HG02798 (cell line): ENCODE measurements at regions not wholly inside any gene's neighbourhood (a gene's known extent, or its start where the extent isn't known, plus 50 kb on each side); places are given as distances from the start of the nearest gene placed in this dataset.
"Not testable (repeated sequence)": the region's sequence is repeated elsewhere in the genome, so short reads cannot be mapped to it uniquely, and the experiment has no call there.

Experiments used
- ATAC-seq: cut with Tn5 transposase; IDR thresholded peaks from one replicate; pipeline ENCODE4 v1.9.1; 2021; ENCODE audit warnings: mild to moderate bottlenecking; ENCODE audit not compliant: unreplicated experiment, poor library complexity

DNA sequence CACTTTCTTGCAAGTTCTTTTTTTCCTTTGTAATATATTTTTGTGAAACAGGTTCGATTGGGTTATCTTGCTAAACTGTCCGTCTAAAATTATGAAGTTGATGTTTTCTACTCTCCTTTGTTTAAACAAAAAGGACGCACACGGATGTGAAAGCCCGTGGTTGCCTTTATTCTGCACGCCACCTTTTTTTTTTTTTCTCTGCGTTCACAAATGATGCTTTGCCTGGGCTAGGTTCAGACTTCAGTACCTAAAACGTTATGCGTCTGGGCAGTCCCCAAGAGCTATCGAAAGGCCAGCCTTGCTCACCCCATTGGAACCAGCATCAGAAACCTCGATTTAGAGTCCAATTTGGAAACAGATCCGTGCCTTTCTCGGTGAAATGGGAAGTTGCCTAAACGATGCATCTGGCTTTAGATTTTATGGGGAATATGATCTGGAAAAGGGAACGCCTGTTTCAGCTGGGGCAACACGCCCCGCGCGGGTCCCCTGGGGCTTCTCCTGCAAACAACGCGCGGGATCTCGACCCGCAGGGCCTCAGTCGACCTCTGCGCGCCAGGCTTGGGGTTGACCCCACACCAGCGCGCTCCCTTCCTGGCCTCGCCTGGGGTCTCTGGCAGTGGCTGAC lies 113.9 kb downstream of the KCNRG start:
- no peak for ATAC-seq

DNA sequence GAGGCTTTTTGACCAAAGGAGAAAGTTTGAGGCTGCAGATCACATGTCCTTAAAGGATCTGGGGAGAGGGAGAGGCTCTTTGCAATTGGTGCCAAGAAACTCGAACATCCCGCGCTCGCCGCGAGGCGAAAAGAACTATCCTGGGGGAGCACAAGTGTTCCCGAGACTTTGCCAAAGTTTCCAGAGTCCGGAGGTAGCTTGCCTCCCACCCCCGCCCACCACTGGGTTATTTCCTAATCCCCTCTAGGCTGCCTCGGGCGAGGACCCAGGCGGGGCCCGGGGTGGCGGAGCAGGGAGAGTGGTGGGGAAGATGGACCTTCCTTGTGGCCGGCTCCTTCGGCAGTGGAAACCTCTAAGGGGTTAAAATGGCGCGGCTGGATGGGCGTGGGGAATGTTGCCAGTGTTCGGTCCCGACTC lies 114.5 kb downstream of the KCNRG start:
- ATAC-seq: no peak

DNA sequence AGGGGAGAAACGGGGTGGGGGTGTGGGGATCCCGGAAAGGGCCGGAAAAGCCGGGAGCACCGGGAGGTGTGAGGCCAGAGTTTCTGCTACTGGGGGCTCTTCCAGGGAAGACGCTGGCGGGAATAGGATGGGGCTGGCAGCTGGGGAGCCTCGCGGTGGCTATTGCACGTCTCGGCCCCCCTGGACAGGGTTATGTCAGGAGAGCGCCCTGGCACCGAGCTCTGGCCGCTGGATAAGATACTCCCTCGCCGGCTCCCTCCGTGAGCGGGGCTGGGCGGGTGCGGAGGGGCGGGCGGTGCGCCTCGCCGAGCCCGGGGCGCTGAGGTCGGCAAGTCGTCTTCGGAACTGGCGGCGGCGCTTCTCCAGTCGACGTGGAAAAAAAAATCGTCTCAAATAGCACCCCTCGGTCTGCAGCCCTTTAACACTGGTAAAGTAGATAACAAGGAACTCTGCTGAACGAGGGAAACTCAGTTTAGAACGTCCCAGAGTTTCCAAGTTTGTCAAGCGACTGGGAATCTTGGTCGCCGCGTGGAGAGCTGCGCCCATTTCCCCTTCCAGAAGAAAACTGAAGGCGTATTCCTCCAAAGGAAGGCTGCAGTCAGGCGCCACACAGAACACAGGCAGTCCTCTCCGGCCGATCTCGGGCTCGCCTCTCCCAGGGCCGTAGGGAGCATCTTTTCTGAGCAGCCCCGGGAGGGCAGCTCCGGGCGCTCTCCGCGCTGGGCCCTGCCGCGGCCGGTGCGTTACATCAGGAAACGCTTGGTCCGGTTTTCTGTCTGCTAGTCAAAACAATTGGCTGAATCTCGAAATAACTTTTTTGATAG lies 115.1 kb downstream of the KCNRG start:
- ATAC-seq: no peak

DNA sequence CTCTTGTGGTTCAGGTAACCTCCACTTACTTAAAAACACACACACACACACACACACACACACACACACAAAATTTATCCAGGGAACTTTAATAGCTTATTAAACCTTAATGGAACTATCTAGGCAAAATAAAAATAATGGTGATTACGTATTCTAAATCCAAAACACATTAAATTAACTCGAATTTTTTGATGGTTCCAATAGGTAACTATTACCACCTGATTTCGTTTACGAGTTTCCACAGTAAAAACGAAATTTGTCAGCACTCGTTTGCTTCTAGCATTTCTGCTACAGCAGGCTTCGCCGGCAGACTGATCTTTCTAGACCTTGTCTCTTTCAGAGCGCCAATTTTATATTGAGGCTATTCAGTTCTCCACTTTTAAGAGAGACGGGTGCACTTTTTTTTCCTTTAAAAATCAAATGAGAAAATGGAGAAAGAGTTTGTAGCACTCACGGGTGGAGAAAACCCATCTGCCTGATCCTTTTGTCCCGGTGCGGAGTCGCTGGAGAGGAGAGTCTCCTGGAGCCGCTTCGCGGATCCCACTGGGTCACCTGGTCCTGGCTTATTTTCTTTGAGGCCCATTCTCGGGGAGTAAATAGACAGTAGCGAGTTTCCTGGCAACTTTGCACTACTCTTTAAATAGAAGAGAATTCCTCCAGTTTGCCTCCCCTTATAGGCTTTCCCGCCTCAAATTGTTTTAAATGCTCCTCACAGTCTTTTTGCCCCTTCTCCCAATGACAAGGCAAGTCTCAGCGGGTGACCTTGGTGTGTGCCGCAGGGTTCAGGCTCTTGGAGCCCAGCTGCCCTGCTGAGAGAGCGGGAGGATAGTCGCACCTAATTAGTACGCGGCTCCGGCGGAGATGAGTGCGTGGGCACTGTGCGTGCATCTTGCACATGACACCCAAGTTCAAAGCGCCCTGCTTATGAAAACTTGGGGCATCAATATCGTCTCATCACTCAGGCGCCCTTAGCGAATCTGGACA lies 117.0 kb downstream of the KCNRG start:
- no peak for ATAC-seq

DNA sequence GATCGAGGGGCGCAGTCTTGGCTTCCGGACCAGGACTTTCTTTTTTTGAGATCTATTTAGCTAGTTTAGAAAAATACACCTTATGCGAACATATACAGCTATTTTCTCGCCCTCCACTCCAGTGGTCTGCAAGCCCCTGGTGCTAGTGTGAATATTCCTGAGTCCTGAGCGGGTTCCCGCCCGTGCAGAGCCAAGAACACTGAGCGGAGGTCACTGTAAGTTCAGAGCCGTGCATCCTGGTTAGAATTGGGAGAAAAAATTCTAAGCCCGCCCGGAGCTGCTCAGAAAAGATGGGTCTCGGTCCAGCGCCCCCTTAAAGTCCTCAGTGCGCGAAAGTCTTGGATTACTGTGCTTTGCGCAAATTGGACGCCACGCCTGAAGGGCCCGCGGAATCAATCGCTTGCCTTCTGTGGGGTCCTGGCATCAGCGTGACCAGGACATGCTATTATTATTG lies 117.7 kb downstream of the KCNRG start:
- no peak for ATAC-seq

DNA sequence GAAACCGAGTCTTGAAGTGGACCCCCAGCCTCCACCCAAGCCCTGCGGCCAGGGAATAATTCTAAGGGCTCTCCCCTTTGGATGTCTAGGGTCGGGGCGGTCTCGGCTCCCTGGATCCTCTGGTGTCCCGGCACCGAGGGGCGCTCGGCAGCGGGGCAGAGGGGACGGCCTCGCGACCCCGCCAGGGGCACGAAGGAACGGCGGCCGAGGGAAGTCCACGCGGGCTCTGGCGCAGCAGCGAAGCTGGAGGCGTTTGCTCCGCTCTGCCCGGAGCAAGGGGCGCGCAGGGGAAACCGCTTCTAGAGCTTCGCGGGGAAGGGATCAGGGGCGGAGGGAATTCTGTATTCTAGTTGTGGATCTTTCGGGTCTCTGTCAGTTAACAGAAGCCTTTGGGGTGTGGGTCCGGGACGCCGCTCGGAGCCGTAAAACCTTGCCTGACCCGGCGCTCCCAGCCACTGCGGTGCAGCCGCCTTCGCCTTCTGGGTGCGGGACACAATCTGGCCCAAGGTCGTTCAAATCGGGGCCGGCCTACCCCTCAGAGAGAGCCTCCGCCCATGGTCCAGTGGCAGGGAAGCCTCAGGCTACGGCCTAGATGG lies 118.2 kb downstream of the KCNRG start:
- ATAC-seq: no peak

DNA sequence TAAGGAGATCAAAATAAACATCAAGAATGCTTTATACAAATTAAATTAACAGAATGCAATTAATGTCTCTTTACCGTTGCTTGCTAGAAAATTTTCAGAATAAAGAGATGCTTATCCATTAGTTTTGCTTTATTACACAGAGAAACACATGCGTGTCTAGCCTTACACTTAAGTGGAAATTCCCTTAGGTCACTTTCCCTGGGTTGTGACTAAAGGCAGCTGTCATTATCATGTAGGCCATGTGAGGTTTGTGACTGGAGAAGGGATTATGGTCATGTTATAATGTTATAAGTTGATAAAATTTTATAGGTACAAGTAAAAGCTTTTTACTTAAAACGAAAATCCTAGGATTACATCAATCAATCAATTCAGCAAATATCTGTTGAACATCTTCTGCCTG lies 121.0 kb downstream of the KCNRG start:
- no peak for ATAC-seq

DNA sequence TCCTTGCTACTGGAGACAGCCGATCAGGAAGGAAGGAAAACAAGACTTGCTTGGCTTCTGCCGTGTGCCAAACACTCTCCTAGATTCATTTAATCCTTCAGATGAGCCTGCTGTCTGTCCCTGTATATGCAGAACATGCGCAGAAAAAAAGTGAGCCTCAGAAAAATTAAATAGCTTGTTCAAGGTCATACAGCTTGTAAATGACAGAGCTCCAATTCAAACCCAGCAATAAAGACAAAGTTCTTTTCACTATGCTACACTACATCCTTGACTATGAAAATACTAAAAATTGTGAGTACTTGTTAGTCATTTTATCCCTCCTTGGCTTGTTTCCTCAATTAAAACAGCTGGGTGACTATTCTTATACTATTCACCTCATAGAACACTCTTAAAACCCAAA lies 121.4 kb downstream of the KCNRG start:
- no peak for ATAC-seq

DNA sequence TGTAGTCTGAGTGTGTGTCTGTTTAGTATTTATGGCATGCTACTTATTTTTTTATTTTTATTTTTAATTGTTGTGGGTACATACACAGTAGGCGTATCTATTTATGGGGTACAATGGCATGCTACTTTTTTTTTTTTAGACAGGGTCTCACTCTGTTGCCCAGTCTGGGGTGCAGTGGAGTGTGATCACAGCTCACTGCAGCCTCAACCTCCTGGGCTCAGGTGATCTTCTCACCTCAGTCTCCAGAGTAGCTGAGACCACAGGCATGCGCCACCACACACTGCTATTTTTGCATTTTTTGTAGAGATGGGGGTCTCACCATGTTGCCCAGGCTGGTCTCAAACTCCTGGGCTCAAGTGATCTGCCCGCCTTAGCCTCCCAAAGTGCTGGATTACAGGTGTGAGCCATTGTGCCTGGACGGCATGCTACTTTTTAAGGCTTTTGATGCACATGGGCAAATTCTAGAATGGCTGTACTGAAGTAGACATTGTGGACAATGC lies 124.2 kb downstream of the KCNRG start:
- ATAC-seq: not testable (repeated sequence)

DNA sequence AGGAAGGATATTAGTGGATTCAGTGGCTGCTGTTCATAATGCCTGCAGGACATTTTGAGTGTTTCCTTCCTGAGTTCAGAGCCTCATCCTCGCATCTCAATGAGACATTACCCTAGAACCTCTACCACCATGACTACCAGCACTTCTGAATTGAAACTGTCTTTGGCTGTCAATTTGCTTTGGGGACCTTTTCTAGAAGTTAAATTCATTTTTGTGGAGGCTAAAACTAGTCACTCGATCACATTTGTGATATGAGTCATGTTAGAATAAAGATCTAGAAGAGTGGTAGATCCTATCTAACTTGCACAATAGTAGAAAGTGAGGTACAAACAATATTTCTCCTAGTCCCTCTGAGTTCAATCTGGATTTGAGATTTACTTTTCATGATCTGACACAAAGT lies 124.9 kb downstream of the KCNRG start:
- no peak for ATAC-seq

DNA sequence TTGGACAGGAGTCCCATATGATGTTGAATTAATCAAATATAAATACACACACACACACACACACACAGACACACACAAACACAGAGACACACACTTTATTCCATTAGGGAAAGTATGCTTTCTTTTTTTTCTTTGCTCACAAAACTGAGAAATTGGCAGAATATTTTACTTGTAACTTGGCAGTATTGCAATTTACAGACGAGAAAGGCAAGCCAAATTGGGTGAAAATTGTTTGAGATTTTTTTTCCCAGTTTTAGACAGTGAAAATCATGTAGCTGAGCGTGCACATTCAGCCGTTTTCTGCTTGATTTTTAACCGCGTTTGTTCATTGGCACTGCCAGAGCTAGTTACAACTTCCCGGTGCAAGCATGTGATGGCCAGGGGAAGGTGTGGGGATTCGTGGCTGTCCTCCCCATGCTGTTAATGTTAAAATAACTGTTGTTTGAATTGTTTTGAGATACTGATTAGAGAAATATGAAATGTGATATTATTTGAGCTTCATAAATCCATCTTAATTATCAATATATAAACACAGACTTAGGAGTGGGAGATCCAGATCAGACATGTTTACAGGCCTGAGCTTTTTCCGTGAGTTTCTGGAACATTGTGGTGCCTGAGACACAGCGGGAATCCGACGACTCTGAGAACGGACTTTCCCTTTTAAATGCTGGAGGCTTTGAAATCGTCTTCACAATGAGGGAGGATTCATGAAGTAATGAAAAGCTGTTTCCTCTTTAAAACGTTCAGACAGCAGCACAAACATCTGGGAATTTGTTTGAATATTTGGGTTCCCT lies 125.5 kb downstream of the KCNRG start:
- ATAC-seq: no peak

DNA sequence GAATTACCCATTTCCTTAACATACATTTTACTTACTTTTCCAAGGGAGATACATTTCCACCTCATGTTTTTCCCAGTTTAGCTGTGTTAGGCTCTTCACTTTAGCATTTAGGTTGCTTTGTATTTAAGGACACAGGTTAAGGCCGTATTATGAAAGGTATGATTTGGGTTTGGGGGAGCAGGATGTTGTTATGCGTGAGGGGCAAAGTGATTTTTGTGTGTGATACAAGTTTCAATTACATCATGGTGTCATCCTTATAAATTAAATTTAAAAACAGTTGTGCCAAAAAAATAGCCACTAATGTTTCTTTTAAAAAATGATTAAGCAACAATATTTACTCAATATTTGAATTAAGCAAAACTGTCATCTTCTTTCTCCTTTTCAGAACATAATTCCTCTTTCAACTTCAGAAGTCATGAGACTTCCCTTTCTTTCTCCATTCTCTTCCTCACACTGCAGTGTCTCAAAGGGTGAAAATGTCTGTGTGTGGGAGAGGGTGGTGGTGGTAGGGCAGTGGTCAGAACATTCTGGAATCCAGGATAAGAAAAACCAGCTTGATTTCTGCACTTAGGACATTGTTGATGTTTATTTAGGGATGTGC lies 126.2 kb downstream of the KCNRG start:
- ATAC-seq: no peak

DNA sequence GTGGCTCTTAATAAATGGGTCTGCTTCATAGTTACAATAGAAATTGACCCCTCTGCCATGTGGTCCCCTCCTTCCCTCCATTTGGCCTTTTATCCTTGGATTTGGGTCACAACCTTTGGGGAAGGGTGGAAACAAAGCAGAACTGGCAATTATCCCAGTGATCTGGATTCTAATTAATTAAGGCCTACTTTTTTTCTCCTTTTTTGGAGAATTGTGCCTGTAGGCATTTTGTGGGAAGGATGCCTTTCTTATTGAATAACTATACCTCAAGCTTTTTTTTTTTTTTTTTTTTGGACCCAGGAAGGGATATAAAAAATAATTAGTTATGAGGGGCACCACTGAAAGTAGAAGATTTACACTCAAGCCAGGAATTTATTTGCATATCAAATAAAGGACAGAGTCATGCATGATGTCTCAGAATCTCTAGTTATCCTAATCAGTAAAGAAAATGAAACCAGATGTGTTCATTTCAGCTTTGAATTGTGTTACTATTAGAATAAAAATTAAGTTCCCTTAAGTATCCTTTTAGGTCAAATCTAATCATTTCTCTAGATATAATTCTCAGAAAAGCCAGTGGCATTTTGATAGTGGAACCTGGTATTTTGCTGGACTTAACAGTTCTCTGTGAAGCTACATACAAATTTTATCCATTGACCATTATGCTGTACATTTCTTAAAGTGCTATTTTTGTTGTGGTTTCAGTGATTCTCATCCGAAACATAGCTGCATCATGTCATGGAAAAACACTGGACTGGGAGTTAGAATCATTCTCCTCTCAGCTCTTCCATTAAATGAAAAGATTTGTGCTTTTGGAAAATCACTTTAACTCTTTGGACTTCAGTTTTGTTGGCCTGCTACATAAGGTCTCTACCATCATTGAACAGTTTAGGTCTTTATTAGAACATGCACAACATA lies 129.3 kb downstream of the KCNRG start:
- no peak for ATAC-seq

DNA sequence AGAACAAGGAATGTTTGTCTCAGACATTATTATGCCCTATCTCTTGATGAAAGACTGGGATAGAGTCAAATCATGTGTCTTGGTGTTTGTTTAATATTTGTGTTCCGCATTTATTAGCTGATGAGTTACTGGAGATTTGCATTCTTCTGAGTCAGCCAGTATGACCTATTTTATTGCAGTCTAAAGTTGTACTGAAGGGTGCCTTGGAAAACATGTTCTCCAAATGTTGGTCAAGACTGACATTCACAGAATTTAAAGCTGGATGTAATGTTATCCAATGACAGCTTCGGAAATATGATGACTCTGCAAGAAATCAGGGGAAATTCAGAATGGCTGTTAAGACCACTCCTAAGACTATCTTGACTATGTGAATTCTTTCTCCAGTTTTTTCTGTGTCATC lies 134.0 kb downstream of the KCNRG start:
- ATAC-seq: no peak

DNA sequence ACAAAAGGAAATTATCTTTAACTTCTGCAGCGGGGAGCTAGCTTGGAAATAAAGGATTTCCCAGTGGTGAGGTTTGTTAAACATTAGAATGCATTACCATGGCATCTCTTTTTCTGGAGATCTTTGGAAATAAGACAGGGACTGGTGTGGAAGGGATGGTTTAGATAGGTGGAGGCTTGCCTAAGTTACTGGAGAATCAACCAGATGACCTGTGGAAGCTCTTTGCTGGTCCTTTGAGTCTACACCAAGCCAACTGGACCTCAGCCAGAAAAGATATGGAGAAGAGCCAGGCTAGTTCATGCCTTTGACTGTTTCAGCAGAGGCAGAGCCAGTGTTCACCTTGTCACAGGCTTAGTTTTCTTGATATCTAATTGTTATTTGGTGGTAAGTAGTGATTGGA lies 134.7 kb downstream of the KCNRG start:
- ATAC-seq: no peak

DNA sequence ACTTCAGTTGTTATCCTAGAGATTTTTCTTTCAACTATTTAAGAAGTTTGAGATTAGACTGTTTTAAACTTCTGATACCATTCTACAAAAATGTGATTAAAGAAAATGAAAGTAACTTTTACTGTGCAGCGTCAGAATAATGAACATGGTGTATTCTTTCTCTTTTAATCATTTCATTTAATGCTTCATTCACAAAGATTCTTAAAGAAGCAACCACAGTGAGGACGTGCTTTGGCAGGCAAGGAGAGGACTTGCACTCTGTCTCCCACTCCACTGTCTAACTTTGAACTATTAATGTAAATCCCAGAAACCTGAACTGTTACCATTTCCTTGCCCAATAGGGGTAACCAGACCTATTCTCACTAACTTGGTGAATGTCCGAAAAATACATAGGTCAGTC lies 137.0 kb downstream of the KCNRG start:
- ATAC-seq: no peak

DNA sequence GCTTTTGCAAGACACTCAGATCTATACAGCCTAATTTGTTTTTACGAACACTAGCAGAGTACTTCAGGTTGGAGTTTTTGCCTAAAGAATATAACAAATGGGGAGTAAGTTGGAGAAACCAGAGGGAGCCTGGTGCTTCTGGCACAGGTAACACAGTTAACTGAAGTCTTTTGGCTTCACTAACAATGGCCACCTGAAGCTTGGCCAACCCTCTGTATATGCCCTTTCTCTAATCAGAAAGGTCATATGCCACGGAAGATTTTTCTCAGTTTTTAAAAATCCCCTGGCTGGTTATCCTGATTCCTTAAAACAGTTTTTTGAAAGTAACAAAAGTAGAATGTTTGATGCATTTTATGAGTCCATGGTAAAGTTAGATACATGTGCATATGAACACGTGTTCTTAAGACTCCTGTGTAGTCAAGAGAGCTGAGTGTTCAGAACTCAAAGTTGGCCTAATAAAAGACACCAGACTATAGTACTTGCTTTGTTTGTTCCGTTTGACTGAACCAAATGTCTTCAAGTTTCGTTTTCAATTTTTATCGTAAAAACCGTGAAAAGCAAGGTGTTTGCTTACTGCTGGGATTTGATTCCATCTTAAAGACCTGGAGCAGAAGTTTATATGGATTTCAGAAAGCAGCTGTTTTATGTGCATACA lies 137.5 kb downstream of the KCNRG start:
- peak; percentile 70 for ATAC-seq

DNA sequence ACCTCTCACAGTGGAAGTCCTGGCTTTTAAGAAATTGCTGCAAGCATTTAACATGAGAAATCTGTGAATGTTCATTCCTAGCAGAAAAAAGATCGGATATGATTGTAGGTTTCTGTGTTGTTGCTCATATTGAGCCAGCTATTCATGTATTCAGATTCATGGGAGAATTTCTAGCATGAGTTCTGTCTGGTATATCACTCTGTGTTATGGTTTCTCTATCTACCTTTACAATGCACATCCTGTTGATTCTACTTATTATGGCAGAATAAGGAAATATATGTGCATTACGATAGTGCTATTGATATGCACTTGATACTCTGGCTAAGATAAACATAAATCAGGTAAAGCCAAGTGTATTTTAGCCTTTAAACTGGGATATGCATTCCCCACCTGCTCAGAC lies 138.2 kb downstream of the KCNRG start:
- ATAC-seq: peak; percentile 3
